Astrocyte (in vitro differentiated cells and primary cell): ENCODE measurements at regions not wholly inside any gene's neighbourhood (a gene's known extent, or its start where the extent isn't known, plus 50 kb on each side); places are given as distances from the start of the nearest gene placed in this dataset.

ENCODE experiments used
- DNase-seq: peaks from one replicate; pipeline ENCODE4 v3.0.0-alpha.2; 2010; ENCODE audit warnings: low read depth
- FAIRE-seq: peaks from 2 replicates; lab custom pipeline; 2011; peaks lifted over from hg19 to GRCh38; lab: Jason Lieb, UNC
- H2AFZ ChIP-seq: 2 replicates; pipeline ENCODE4 v1.6.0; 2012; ENCODE audit warnings: low read depth, low read length, inconsistent platforms
- H3K27ac ChIP-seq: 2 replicates; pipeline ENCODE4 v1.5.1; 2011; ENCODE audit warnings: low read depth, low read length, inconsistent platforms
- H3K27me3 ChIP-seq: 2 replicates; pipeline ENCODE4 v1.6.0; 2011; ENCODE audit warnings: low read length, inconsistent platforms; ENCODE audit not compliant: insufficient read depth
- H3K36me3 ChIP-seq: 2 replicates; pipeline ENCODE4 v1.5.1; 2011; ENCODE audit warnings: low read length, inconsistent platforms; ENCODE audit not compliant: insufficient read depth
- H3K4me1 ChIP-seq: 2 replicates; pipeline ENCODE4 v1.5.1; 2011; ENCODE audit warnings: low read length, inconsistent platforms; ENCODE audit not compliant: insufficient read depth
- H3K4me2 ChIP-seq: 2 replicates; pipeline ENCODE4 v1.6.0; 2012; ENCODE audit warnings: low read length, inconsistent platforms
- H3K4me3 ChIP-seq: 2 replicates; pipeline ENCODE4 v1.5.1; 2011; ENCODE audit warnings: low read depth, mild to moderate bottlenecking, low read length, inconsistent platforms; ENCODE audit not compliant: insufficient read depth
- H3K79me2 ChIP-seq: 2 replicates; pipeline ENCODE4 v1.6.0; 2012; ENCODE audit warnings: mild to moderate bottlenecking, low read length, inconsistent platforms; ENCODE audit not compliant: insufficient read depth
- H3K9ac ChIP-seq: 2 replicates; pipeline ENCODE4 v1.6.0; 2012; ENCODE audit warnings: mild to moderate bottlenecking, low read length, inconsistent platforms
- H3K9me3 ChIP-seq: 2 replicates; pipeline ENCODE4 v1.5.1; 2012; ENCODE audit warnings: low read depth, mild to moderate bottlenecking, low read length, inconsistent platforms; ENCODE audit not compliant: insufficient read depth
- H4K20me1 ChIP-seq: 2 replicates; pipeline ENCODE4 v1.6.0; 2012; ENCODE audit warnings: low read length, inconsistent platforms; ENCODE audit not compliant: insufficient read depth
- H3K27ac Mint-ChIP-seq: one replicate; pipeline ENCODE4 v1.8.0; 2021; ENCODE audit warnings: mild to moderate bottlenecking, mixed read lengths; ENCODE audit not compliant: unreplicated experiment
- H3K27me3 Mint-ChIP-seq: one replicate; pipeline ENCODE4 v1.8.0; 2021; ENCODE audit warnings: low read depth, mixed read lengths; ENCODE audit not compliant: unreplicated experiment
- H3K36me3 Mint-ChIP-seq: one replicate; pipeline ENCODE4 v1.8.0; 2021; ENCODE audit warnings: low read depth, mixed read lengths; ENCODE audit not compliant: unreplicated experiment
- H3K4me1 Mint-ChIP-seq: one replicate; pipeline ENCODE4 v1.8.0; 2021; ENCODE audit warnings: low read depth, mixed read lengths; ENCODE audit not compliant: unreplicated experiment
- H3K4me3 Mint-ChIP-seq: one replicate; pipeline ENCODE4 v1.8.0; 2021; ENCODE audit warnings: mild to moderate bottlenecking, moderate library complexity, mixed read lengths; ENCODE audit not compliant: unreplicated experiment
- H3K9me3 Mint-ChIP-seq: one replicate; pipeline ENCODE4 v1.8.0; 2021; ENCODE audit warnings: mild to moderate bottlenecking, mixed read lengths; ENCODE audit not compliant: unreplicated experiment
- EZH2 ChIP-seq: IDR thresholded peaks from 2 replicates; pipeline ENCODE4 v1.6.1; 2012; ENCODE audit warnings: mild to moderate bottlenecking, low read length, inconsistent platforms; ENCODE audit not compliant: insufficient read depth
- TF ChIP-seq, protein P1 (sequence below): IDR thresholded peaks from 2 replicates; pipeline ENCODE4 v1.5.1; 2011; ENCODE audit warnings: low read depth, mild to moderate bottlenecking, inconsistent platforms, low read length, moderate library complexity; ENCODE audit not compliant: insufficient read depth

DNA sequence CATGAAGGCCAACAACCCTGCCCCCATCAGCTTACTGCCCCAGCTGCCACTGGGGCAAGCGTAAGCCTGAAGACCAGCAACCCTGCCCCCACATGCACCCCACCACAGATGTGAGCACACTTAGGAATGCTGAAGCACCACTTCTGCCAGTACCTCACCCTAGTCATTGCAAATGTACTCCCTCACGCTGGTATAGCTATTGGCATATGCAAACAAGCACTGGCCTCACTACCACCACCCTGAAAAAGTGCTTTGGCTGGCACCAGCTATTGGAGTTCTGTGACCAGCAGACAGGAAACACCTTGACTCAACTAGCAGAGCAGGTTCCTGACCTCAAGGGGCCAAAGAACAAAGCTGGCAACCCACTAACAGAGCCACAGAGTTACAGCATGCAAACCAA is 534.4 kb upstream of the POU3F4 start:
- H2AFZ ChIP-seq = no peak overlapping the region
- TF ChIP-seq EZH2 = no peak
- TF ChIP-seq, protein P1, sequence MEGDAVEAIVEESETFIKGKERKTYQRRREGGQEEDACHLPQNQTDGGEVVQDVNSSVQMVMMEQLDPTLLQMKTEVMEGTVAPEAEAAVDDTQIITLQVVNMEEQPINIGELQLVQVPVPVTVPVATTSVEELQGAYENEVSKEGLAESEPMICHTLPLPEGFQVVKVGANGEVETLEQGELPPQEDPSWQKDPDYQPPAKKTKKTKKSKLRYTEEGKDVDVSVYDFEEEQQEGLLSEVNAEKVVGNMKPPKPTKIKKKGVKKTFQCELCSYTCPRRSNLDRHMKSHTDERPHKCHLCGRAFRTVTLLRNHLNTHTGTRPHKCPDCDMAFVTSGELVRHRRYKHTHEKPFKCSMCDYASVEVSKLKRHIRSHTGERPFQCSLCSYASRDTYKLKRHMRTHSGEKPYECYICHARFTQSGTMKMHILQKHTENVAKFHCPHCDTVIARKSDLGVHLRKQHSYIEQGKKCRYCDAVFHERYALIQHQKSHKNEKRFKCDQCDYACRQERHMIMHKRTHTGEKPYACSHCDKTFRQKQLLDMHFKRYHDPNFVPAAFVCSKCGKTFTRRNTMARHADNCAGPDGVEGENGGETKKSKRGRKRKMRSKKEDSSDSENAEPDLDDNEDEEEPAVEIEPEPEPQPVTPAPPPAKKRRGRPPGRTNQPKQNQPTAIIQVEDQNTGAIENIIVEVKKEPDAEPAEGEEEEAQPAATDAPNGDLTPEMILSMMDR = no peak
- Mint-ChIP-seq H3K36me3 (no peaks in the 10 kb centered on the region), H3K4me3 (no peak overlapping the region), H3K27me3 (no peaks in the 10 kb centered on the region), H3K4me1 (no peaks in the 10 kb centered on the region), H3K27ac (no peak overlapping the region), H3K9me3 (no peaks in the 10 kb centered on the region)
- no peaks in the 10 kb centered on the region for H3K9me3 ChIP-seq
- no peak overlapping the region for H3K27ac ChIP-seq
- no peaks in the 10 kb centered on the region for H3K36me3 ChIP-seq
- H3K79me2 ChIP-seq = no peaks in the 10 kb centered on the region
- H4K20me1 ChIP-seq = no peaks in the 10 kb centered on the region
- no peaks in the 10 kb centered on the region for H3K27me3 ChIP-seq
- FAIRE-seq (no peak), DNase-seq (no peak)
- no peak overlapping the region for H3K4me3 ChIP-seq
- no peak overlapping the region for H3K4me2 ChIP-seq
- H3K4me1 ChIP-seq = no peaks in the 10 kb centered on the region
- H3K9ac ChIP-seq = no peak overlapping the region

DNA sequence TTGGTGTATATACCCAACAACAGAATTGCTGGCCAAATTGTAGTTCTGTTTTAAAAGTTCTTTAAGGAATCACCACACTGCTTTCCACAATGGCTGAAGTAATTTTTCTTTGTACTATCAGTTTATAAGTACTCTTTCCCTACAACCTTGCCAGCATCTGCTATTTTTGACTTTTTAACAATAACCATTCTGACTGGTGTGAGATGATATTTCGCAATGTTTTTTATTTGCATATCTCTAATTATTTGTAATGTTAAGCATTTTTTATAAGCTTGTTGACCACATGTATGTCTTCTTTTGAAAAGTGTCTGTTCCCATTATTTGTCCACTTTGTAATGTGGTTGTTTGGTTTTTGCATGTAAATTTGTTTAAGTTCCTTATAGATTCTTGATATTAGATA is 509.9 kb upstream of the POU3F4 start:
- no peaks in the 10 kb centered on the region for H3K4me1 Mint-ChIP-seq
- Histone ChIP-seq H3K9ac (no peak overlapping the region), H3K27me3 (no peaks in the 10 kb centered on the region), H3K9me3 (no peaks in the 10 kb centered on the region), H2AFZ (no peak overlapping the region), H3K4me1 (no peaks in the 10 kb centered on the region), H3K4me3 (no peak overlapping the region), H3K79me2 (no peaks in the 10 kb centered on the region), H3K36me3 (no peaks in the 10 kb centered on the region), H3K4me2 (no peak overlapping the region), H3K27ac (no peak overlapping the region), H4K20me1 (no peaks in the 10 kb centered on the region)
- peak; percentile 75 for FAIRE-seq
- TF ChIP-seq, protein P1 = no peak
- TF ChIP-seq EZH2 = no peak
- no peaks in the 10 kb centered on the region for H3K36me3 Mint-ChIP-seq
- H3K4me3 Mint-ChIP-seq = no peak overlapping the region
- H3K9me3 Mint-ChIP-seq = peaks cover 3% of the 10 kb centered on the region
- H3K27me3 Mint-ChIP-seq = no peaks in the 10 kb centered on the region
- no peak overlapping the region for H3K27ac Mint-ChIP-seq
- DNase-seq = no peak

DNA sequence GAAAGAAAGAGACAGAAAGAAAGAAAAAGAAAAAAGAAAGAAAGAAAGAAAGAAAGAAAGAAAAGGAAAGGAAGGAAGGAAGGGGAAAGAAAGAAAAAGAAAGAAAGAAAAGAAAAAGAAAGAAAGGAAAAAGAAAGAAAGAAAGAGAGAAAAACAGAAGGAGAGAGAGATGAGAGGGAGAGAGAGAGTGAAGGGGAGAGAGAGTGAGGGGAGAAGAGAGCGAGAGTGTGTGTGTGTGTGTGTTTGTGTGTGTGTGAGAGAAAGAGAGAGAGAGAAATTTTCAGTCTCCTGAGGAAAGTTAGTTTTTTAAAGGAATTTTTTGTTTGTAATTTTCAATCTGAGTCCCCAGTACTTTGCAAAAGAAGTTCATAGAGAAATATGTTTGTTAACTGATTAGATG is 504.1 kb upstream of the POU3F4 start:
- no peaks in the 10 kb centered on the region for H3K79me2 ChIP-seq
- H2AFZ ChIP-seq = no peak overlapping the region
- no peaks in the 10 kb centered on the region for H4K20me1 ChIP-seq
- Mint-ChIP-seq H3K9me3 (no peaks in the 10 kb centered on the region), H3K4me1 (no peaks in the 10 kb centered on the region), H3K36me3 (no peaks in the 10 kb centered on the region), H3K27me3 (no peaks in the 10 kb centered on the region), H3K4me3 (no peak overlapping the region), H3K27ac (no peak overlapping the region)
- H3K27me3 ChIP-seq = no peaks in the 10 kb centered on the region
- H3K4me2 ChIP-seq = no peak overlapping the region
- H3K27ac ChIP-seq = no peak overlapping the region
- no peaks in the 10 kb centered on the region for H3K4me1 ChIP-seq
- H3K9me3 ChIP-seq = no peaks in the 10 kb centered on the region
- FAIRE-seq (no peak), DNase-seq (no peak)
- TF ChIP-seq EZH2 = no peak
- TF ChIP-seq, protein P1 = no peak
- H3K4me3 ChIP-seq = no peak overlapping the region
- no peaks in the 10 kb centered on the region for H3K36me3 ChIP-seq
- H3K9ac ChIP-seq = no peak overlapping the region
